H1 (cell line): ENCODE measurements at regions not wholly inside any gene's neighbourhood (a gene's known extent, or its start where the extent isn't known, plus 50 kb on each side); places are given as distances from the start of the nearest gene placed in this dataset.

Experiments
- CTCF ChIA-PET: fragments of 300-600 bp; sonication (Branson Sonifier 250); formaldehyde crosslinking; loops from one replicate; lab custom pipeline; 2021; ENCODE audit not compliant: partially characterized antibody; lab: Charles Lee
- POLR2A ChIA-PET: fragments of 300-600 bp; sonication (Branson Sonifier 250); formaldehyde crosslinking; loops from one replicate; lab custom pipeline; 2021; ENCODE audit warnings: inconsistent platforms; ENCODE audit not compliant: partially characterized antibody; lab: Charles Lee
- DNase-seq, 2 experiments: peaks; one replicate each; pipeline versions ENCODE4 v3.0.0 to v3.0.0-alpha.2; 2010 to 2022; ENCODE audit warnings: low spot score in 2 of 2, low read depth in 1 of 2, mixed read lengths in 1 of 2
- FAIRE-seq: peaks from 2 replicates; lab custom pipeline; 2011; peaks lifted over from hg19 to GRCh38; lab: Jason Lieb, UNC
- H2AFZ ChIP-seq: 2 replicates; pipeline ENCODE4 v1.8.1; 2012; ENCODE audit warnings: low read length, inconsistent platforms
- H2AK5ac ChIP-seq: 2 replicates; pipeline ENCODE4 v1.6.1; 2013; ENCODE audit warnings: low read depth, low read length
- H2BK120ac ChIP-seq: replicated peaks from 2 replicates; pipeline ENCODE3; 2013; ENCODE audit warnings: low read depth, low read length, inconsistent platforms
- H2BK12ac ChIP-seq: 2 replicates; pipeline ENCODE4 v1.6.1; 2013; ENCODE audit warnings: low read depth, low read length
- H2BK15ac ChIP-seq: 2 replicates; pipeline ENCODE4 v1.6.1; 2013; ENCODE audit warnings: low read length
- H2BK20ac ChIP-seq: 2 replicates; pipeline ENCODE4 v1.6.1; 2013; ENCODE audit warnings: low read length
- H2BK5ac ChIP-seq: 2 replicates; pipeline ENCODE4 v1.6.1; 2013; ENCODE audit warnings: low read depth, low read length
- H3K14ac ChIP-seq: 2 replicates; pipeline ENCODE4 v1.6.1; 2013; ENCODE audit warnings: inconsistent platforms; ENCODE audit not compliant: insufficient read length
- H3K18ac ChIP-seq: 2 replicates; pipeline ENCODE4 v1.6.1; 2013; ENCODE audit warnings: low read length; ENCODE audit errors: extremely low read depth
- H3K23ac ChIP-seq: 2 replicates; pipeline ENCODE4 v1.6.1; 2013; ENCODE audit warnings: inconsistent platforms; ENCODE audit not compliant: insufficient read length
- H3K23me2 ChIP-seq: 2 replicates; pipeline ENCODE4 v1.6.1; 2013; ENCODE audit warnings: low read depth, low read length
- H3K27ac ChIP-seq: 2 replicates; pipeline ENCODE4 v1.6.1; 2011; ENCODE audit warnings: low read depth, low read length, inconsistent platforms
- H3K27me3 ChIP-seq, 4 experiments: replicated peaks in 1 of 4; 1 replicate in 1 of 4; 2 replicates in 3 of 4; pipeline versions ENCODE4 v1.6.1 to v1.8.1; 2011 to 2013; ENCODE audit warnings: low read length in 3 of 4, mild to moderate bottlenecking in 3 of 4, inconsistent platforms in 2 of 4, mixed read lengths in 2 of 4, moderate library complexity in 1 of 4; ENCODE audit not compliant: control insufficient read depth in 3 of 4, insufficient read depth in 3 of 4; ENCODE audit errors: extremely low read depth in 1 of 4
- H3K36me3 ChIP-seq, 4 experiments: 2 replicates each; pipeline versions ENCODE4 v1.6.1 to v1.8.1; 2011 to 2013; ENCODE audit warnings: mild to moderate bottlenecking in 4 of 4, low read length in 3 of 4, moderate library complexity in 2 of 4, control low read depth in 1 of 4, inconsistent platforms in 1 of 4; ENCODE audit not compliant: insufficient read depth in 4 of 4, control insufficient read depth in 2 of 4
- H3K4ac ChIP-seq: replicated peaks from 2 replicates; pipeline ENCODE3; 2013; ENCODE audit warnings: low read length, low read depth, mixed read lengths, inconsistent platforms; ENCODE audit not compliant: insufficient read length
- H3K4me1 ChIP-seq, 4 experiments: replicated peaks in 1 of 4; 1 replicate in 1 of 4; 2 replicates in 3 of 4; pipeline versions ENCODE4 v1.6.1 to v1.8.1; 2011 to 2013; ENCODE audit warnings: low read length in 3 of 4, inconsistent platforms in 2 of 4, mixed read lengths in 1 of 4; ENCODE audit not compliant: insufficient read depth in 4 of 4, control insufficient read depth in 3 of 4
- H3K4me2 ChIP-seq, 2 experiments: 2 replicates each; pipeline versions ENCODE4 v1.6.1 to v1.8.1; 2011 to 2013; ENCODE audit warnings: low read depth in 2 of 2, low read length in 2 of 2, control low read depth in 1 of 2, inconsistent platforms in 1 of 2, mild to moderate bottlenecking in 1 of 2; ENCODE audit not compliant: insufficient read depth in 1 of 2
- H3K4me3 ChIP-seq, 4 experiments: fragments of 200-600, 300-600 bp in 1 of 4; sonication (generic), shearing (Covaris generic), sonication (Bioruptor Twin) in 1 of 4; 2 replicates each; pipeline versions ENCODE4 v1.5.1 to v1.8.1; 2011 to 2016; ENCODE audit warnings: low read length in 4 of 4, low read depth in 3 of 4, control low read depth in 2 of 4, inconsistent platforms in 2 of 4, mild to moderate bottlenecking in 2 of 4, mixed read lengths in 1 of 4, moderate library complexity in 1 of 4; ENCODE audit not compliant: insufficient read depth in 2 of 4; ENCODE audit errors: extremely low read depth in 1 of 4
- H3K56ac ChIP-seq: replicated peaks from 2 replicates; pipeline ENCODE3; 2013; ENCODE audit warnings: low read depth, mild to moderate bottlenecking, mixed read lengths, low read length, inconsistent platforms; ENCODE audit not compliant: insufficient read length
- H3K79me1 ChIP-seq: 2 replicates; pipeline ENCODE4 v1.6.1; 2013; ENCODE audit warnings: low read depth, low read length, control low read depth
- H3K79me2 ChIP-seq, 2 experiments: 2 replicates each; pipeline versions ENCODE4 v1.6.1 to v1.8.1; 2012 to 2013; ENCODE audit warnings: low read length in 2 of 2, mild to moderate bottlenecking in 2 of 2, inconsistent platforms in 1 of 2; ENCODE audit not compliant: insufficient read depth in 2 of 2, control insufficient read depth in 1 of 2
- H3K9ac ChIP-seq, 4 experiments: replicated peaks in 1 of 4; 1 replicate in 1 of 4; 2 replicates in 3 of 4; pipeline versions ENCODE4 v1.6.1 to v1.8.1; 2011 to 2013; ENCODE audit warnings: low read depth in 3 of 4, low read length in 3 of 4, control low read depth in 2 of 4, mild to moderate bottlenecking in 2 of 4, moderate library complexity in 2 of 4, inconsistent platforms in 1 of 4; ENCODE audit errors: extremely low read depth in 1 of 4
- H3K9me3 ChIP-seq, 2 experiments: 2 replicates each; pipeline versions ENCODE4 v1.6.1 to v1.8.1; 2012 to 2013; ENCODE audit warnings: mild to moderate bottlenecking in 2 of 2, moderate library complexity in 2 of 2, control low read depth in 1 of 2, inconsistent platforms in 1 of 2, low read depth in 1 of 2, low read length in 1 of 2, mixed read lengths in 1 of 2; ENCODE audit not compliant: insufficient read depth in 2 of 2
- H4K20me1 ChIP-seq, 2 experiments: replicated peaks in 1 of 2; 2 replicates each; pipeline versions ENCODE3 to v1.8.1; 2011 to 2013; ENCODE audit warnings: inconsistent platforms in 2 of 2, low read length in 2 of 2, mild to moderate bottlenecking in 1 of 2; ENCODE audit not compliant: insufficient read depth in 2 of 2, control insufficient read depth in 1 of 2
- H4K5ac ChIP-seq: 2 replicates; pipeline ENCODE4 v1.6.1; 2013; ENCODE audit warnings: low read length, low read depth, mixed read lengths, inconsistent platforms; ENCODE audit not compliant: insufficient read length
- H4K8ac ChIP-seq: 2 replicates; pipeline ENCODE4 v1.8.0; 2013; ENCODE audit warnings: mild to moderate bottlenecking, moderate library complexity, low read length, inconsistent platforms; ENCODE audit not compliant: insufficient read depth; ENCODE audit errors: extremely low read depth
- H4K91ac ChIP-seq: replicated peaks from 2 replicates; pipeline ENCODE3; 2013; ENCODE audit warnings: low read length, mixed read lengths, inconsistent platforms; ENCODE audit not compliant: insufficient read length
- ATF3 ChIP-seq: IDR thresholded peaks from 2 replicates; pipeline ENCODE4 v1.6.1; 2011; ENCODE audit warnings: low read depth, mild to moderate bottlenecking, low read length; ENCODE audit not compliant: insufficient read depth
- BACH1 ChIP-seq: IDR thresholded peaks from 2 replicates; pipeline ENCODE4 v1.6.1; 2012; ENCODE audit warnings: low read length, improper control_type of control experiment
- BRCA1 ChIP-seq: IDR thresholded peaks from 2 replicates; pipeline ENCODE4 v1.6.1; 2012; ENCODE audit warnings: low read depth, low read length, improper control_type of control experiment
- CBX5 ChIP-seq: fragments of 300-800, 300-1000 bp; sonication (generic); IDR thresholded peaks from 2 replicates; pipeline ENCODE4 v1.7.1; 2016; ENCODE audit warnings: antibody characterized with exemption, low read length, low read depth
- EP300 ChIP-seq, 2 experiments: IDR thresholded peaks; 1 replicate in 1 of 2; 2 replicates in 1 of 2; pipeline ENCODE4 v1.6.1; 2011 to 2012; ENCODE audit warnings: low read depth in 2 of 2, low read length in 2 of 2, mild to moderate bottlenecking in 2 of 2, borderline replicate concordance in 1 of 2, inconsistent platforms in 1 of 2, moderate library complexity in 1 of 2
- EZH2 ChIP-seq: fragments of 200-600 bp; sonication (generic); IDR thresholded peaks from 2 replicates; pipeline ENCODE4 v1.7.1; 2012; ENCODE audit warnings: low read depth, mild to moderate bottlenecking, moderate library complexity, low read length, inconsistent platforms; ENCODE audit not compliant: severe bottlenecking
- FOSL1 ChIP-seq: IDR thresholded peaks from 2 replicates; pipeline ENCODE4 v1.6.1; 2011; ENCODE audit warnings: mild to moderate bottlenecking, low read depth, low read length, moderate library complexity; ENCODE audit not compliant: insufficient read depth
- PHF8 ChIP-seq: fragments of 200-600 bp; sonication (generic); conservative IDR thresholded peaks from 2 replicates; pipeline ENCODE4 v1.7.1; 2012; ENCODE audit warnings: low read depth, mild to moderate bottlenecking, inconsistent platforms, low read length, moderate library complexity
- RAD21 ChIP-seq, 2 experiments: IDR thresholded peaks in 1 of 2; conservative IDR thresholded peaks in 1 of 2; 2 replicates each; pipeline ENCODE4 v1.6.1; 2011; ENCODE audit warnings: low read depth in 2 of 2, low read length in 2 of 2, improper control_type of control experiment in 1 of 2, inconsistent platforms in 1 of 2, mild to moderate bottlenecking in 1 of 2, moderate library complexity in 1 of 2
- SIX5 ChIP-seq: IDR thresholded peaks from 2 replicates; pipeline ENCODE4 v1.6.1; 2011; ENCODE audit warnings: mild to moderate bottlenecking, low read depth, low read length
- SP4 ChIP-seq: IDR thresholded peaks from 2 replicates; pipeline ENCODE4 v1.6.1; 2012; ENCODE audit warnings: low read length, inconsistent platforms
- TCF12 ChIP-seq: IDR thresholded peaks from 2 replicates; pipeline ENCODE4 v1.6.1; 2011; ENCODE audit warnings: low read depth, mild to moderate bottlenecking, low read length
- WGBS, 2 experiments: shearing (Covaris generic) in 1 of 2; methylation state at CpG; one replicate each; pipeline versions ENCODE4 v1.1.6 to v1.1.7; 2013 to 2015; ENCODE audit warnings: low lambda C conversion rate in 2 of 2, mixed read lengths in 2 of 2, inconsistent platforms in 1 of 2, low coverage in 1 of 2, missing lambda C conversion rate in 1 of 2; ENCODE audit not compliant: insufficient replicate concordance in 2 of 2, insufficient coverage in 1 of 2, insufficient read length in 1 of 2; ENCODE audit errors: extremely low coverage in 1 of 2, missing lambda C conversion rate in 1 of 2; 5-methylcytosine and 5-hydroxymethylcytosine counted together

GRCh38 chr2:19689646-19690168 is 212.1 kb downstream of the TTC32 start:
- CTCF ChIA-PET: interaction anchor here (0.7 to 5.1 kb wide), 4 partner anchors 13 to 200 kb away, joined by 3 to 23 read pairs (median 11); no protein-coding TSS in a partner anchor
- Histone ChIP-seq H2BK15ac (no peak overlapping the region), H2AFZ (no peak overlapping the region), H2BK20ac (no peak overlapping the region), H3K4me2 (no peak overlapping the region), H2AK5ac (0 out of 2 replicates have a peak overlapping the region, but pooled peaks have one; percentile 24), H3K56ac (no peak overlapping the region), H3K23ac (no peak overlapping the region), H3K14ac (no peak overlapping the region), H2BK12ac (no peak overlapping the region), H2BK120ac (no peak overlapping the region), H4K91ac (no peak overlapping the region), H4K5ac (no peak overlapping the region), H3K23me2 (no peaks in the 10 kb centered on the region), H2BK5ac (no peak overlapping the region), H3K9me3 (no peaks in the 10 kb centered on the region), H3K9ac (no peak overlapping the region), H3K4ac (no peak overlapping the region), H4K8ac (no peak overlapping the region), H4K20me1 (no peaks in the 10 kb centered on the region), H3K18ac (no peak overlapping the region; the same call in 1 of the 2 replicates), H3K79me2 (no peaks in the 10 kb centered on the region), H3K79me1 (no peaks in the 10 kb centered on the region), H3K36me3 (no peaks in the 10 kb centered on the region), H3K4me3 (no peak overlapping the region), H3K27me3 (no peaks in the 10 kb centered on the region), H3K4me1 (no peaks in the 10 kb centered on the region), H3K27ac (no peak overlapping the region)
- TF ChIP-seq RAD21 (IDR thresholded peaks at IDR 0.05 in 1 of 2, conservative IDR thresholded peaks at IDR 0.05 in 1 of 2; ENCODE audit: low read depth in 2 of 2, low read length in 2 of 2): no peak
- no peak for TF ChIP-seq EP300 (IDR thresholded peaks at IDR 0.05; ENCODE audit: borderline replicate concordance in 1 of 2, low read depth in 2 of 2, low read length in 2 of 2)
- TF ChIP-seq ATF3: no peak
- no peak for TF ChIP-seq SP4
- no peak for TF ChIP-seq EZH2
- TF ChIP-seq TCF12: no peak
- TF ChIP-seq CBX5: no peak
- TF ChIP-seq BRCA1: no peak
- no peak for TF ChIP-seq BACH1
- TF ChIP-seq PHF8: no peak
- TF ChIP-seq FOSL1: no peak
- TF ChIP-seq SIX5: no peak
- 100% methylated on average over 6 of the region's 6 CpGs; no CpG with 5 or more reads in 1 of the 2 experiments for WGBS, 2 experiments
- POLR2A ChIA-PET: no interaction called here
- FAIRE-seq (no peak), DNase-seq (no peak)
